ENCODE measurements at regions not wholly inside any gene's neighbourhood (a gene's known extent, or its start where the extent isn't known, plus 50 kb on each side); places are given as distances from the start of the nearest gene placed in this dataset.

DNA sequence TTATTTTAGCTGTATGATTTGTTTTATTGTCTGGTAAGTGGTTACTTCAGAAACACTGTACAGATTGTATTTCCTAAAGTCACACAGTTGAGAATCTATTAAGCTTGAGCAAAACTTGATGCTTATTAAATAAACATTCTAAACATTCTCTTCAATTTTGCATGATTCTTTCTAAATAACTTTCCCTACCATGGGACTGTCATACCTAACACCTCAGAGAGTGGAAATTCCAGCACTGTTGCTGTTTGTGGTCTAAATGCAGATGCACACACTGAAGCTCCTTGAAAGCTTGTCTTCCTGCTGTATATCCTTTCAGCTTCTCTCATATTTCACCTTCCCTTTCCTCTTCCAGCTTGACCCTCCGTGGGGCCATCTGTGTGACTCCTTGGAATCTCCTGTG, 392.0 kb downstream of the LRIG3 start:
- Histone ChIP-seq H3K4me3 (ENCODE audit: low read depth in 2 of 2, low read length in 1 of 2) (no peak overlapping the region), H3K9me3 (no peaks in the 10 kb centered on the region), H3K27me3 (ENCODE audit: insufficient read depth) (no peaks in the 10 kb centered on the region), H3K4me1 (ENCODE audit: control insufficient read depth in 1 of 2, insufficient read depth in 2 of 2, low read depth in 1 of 2, low read length in 1 of 2) (peaks cover 0 to 10% of the 10 kb centered on the region in 2 experiments; a peak in 2 of 4 replicates), H3K79me2 (ENCODE audit: insufficient read depth) (no peaks in the 10 kb centered on the region), H3K9ac (no peak overlapping the region), H3K4me2 (no peak overlapping the region), H3K9me2 (no peaks in the 10 kb centered on the region), H3K36me3 (replicated peaks in 1 of 2; ENCODE audit: control insufficient read depth in 1 of 2, insufficient read depth in 2 of 2, low read length in 1 of 2) (no peaks in the 10 kb centered on the region), H4K20me1 (ENCODE audit: insufficient read depth) (no peaks in the 10 kb centered on the region), H2AFZ (ENCODE audit: low read depth) (no peak overlapping the region), H3F3A (replicated peaks; ENCODE audit: insufficient read depth) (peaks cover 20% of the 10 kb centered on the region), H3K27ac (ENCODE audit: low read depth in 2 of 2, low read length in 1 of 2) (peak overlapping the region in 1 of 2 experiments; percentile 95; a peak in 1 of 4 replicates)
- WGBS (ENCODE audit: low lambda C conversion rate), result 0% methylated on average over 1 of the region's 1 CpG
- TF ChIP-seq, protein P1, sequence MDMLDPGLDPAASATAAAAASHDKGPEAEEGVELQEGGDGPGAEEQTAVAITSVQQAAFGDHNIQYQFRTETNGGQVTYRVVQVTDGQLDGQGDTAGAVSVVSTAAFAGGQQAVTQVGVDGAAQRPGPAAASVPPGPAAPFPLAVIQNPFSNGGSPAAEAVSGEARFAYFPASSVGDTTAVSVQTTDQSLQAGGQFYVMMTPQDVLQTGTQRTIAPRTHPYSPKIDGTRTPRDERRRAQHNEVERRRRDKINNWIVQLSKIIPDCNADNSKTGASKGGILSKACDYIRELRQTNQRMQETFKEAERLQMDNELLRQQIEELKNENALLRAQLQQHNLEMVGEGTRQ (IDR thresholded peaks at IDR 0.05; ENCODE audit: borderline replicate concordance, low read depth, low read length), result no peak
- TF ChIP-seq TAF1 (IDR thresholded peaks at IDR 0.05; ENCODE audit: borderline replicate concordance, low read depth, low read length) (no peak), SMC3 (IDR thresholded peaks at IDR 0.05; ENCODE audit: low read depth, low read length) (no peak), FOXJ3 (CRISPR knock-in tag; IDR thresholded peaks at IDR 0.05) (no peak), MEF2A (IDR thresholded peaks at IDR 0.05; ENCODE audit: borderline replicate concordance, low read depth) (no peak), NRF1 (IDR thresholded peaks at IDR 0.05; ENCODE audit: low read depth, low read length) (no peak), RXRA (IDR thresholded peaks at IDR 0.05; ENCODE audit: borderline replicate concordance, low read depth) (no peak), YY1 (IDR thresholded peaks at IDR 0.05; ENCODE audit: low read depth) (no peak), GATA2 (CRISPR knock-in tag; IDR thresholded peaks at IDR 0.05) (no peak), FOSL2 (IDR thresholded peaks at IDR 0.05; ENCODE audit: borderline replicate concordance, low read depth) (no peak), ELF1 (IDR thresholded peaks at IDR 0.05) (no peak), POLR2AphosphoS5 (IDR thresholded peaks at IDR 0.05; ENCODE audit: low read depth, low read length) (no peak), GABPA (IDR thresholded peaks at IDR 0.05; ENCODE audit: low read depth) (no peak)
- TF ChIP-seq, protein P2, sequence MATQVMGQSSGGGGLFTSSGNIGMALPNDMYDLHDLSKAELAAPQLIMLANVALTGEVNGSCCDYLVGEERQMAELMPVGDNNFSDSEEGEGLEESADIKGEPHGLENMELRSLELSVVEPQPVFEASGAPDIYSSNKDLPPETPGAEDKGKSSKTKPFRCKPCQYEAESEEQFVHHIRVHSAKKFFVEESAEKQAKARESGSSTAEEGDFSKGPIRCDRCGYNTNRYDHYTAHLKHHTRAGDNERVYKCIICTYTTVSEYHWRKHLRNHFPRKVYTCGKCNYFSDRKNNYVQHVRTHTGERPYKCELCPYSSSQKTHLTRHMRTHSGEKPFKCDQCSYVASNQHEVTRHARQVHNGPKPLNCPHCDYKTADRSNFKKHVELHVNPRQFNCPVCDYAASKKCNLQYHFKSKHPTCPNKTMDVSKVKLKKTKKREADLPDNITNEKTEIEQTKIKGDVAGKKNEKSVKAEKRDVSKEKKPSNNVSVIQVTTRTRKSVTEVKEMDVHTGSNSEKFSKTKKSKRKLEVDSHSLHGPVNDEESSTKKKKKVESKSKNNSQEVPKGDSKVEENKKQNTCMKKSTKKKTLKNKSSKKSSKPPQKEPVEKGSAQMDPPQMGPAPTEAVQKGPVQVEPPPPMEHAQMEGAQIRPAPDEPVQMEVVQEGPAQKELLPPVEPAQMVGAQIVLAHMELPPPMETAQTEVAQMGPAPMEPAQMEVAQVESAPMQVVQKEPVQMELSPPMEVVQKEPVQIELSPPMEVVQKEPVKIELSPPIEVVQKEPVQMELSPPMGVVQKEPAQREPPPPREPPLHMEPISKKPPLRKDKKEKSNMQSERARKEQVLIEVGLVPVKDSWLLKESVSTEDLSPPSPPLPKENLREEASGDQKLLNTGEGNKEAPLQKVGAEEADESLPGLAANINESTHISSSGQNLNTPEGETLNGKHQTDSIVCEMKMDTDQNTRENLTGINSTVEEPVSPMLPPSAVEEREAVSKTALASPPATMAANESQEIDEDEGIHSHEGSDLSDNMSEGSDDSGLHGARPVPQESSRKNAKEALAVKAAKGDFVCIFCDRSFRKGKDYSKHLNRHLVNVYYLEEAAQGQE (IDR thresholded peaks at IDR 0.05; ENCODE audit: low read depth, low read length), result no peak
- TF ChIP-seq, protein P3, sequence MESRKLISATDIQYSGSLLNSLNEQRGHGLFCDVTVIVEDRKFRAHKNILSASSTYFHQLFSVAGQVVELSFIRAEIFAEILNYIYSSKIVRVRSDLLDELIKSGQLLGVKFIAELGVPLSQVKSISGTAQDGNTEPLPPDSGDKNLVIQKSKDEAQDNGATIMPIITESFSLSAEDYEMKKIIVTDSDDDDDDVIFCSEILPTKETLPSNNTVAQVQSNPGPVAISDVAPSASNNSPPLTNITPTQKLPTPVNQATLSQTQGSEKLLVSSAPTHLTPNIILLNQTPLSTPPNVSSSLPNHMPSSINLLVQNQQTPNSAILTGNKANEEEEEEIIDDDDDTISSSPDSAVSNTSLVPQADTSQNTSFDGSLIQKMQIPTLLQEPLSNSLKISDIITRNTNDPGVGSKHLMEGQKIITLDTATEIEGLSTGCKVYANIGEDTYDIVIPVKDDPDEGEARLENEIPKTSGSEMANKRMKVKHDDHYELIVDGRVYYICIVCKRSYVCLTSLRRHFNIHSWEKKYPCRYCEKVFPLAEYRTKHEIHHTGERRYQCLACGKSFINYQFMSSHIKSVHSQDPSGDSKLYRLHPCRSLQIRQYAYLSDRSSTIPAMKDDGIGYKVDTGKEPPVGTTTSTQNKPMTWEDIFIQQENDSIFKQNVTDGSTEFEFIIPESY (IDR thresholded peaks at IDR 0.05; ENCODE audit: borderline replicate concordance, low read depth), result no peak
- ChIA-PET POLR2A (no interaction called here), CTCF (interaction anchor here (1.1 kb wide), 2 partner anchors 12 to 622 kb away, joined by 3 to 4 read pairs; no protein-coding TSS in a partner anchor)
- no peak for DNase-seq
